ENCODE measurements at regions not wholly inside any gene's neighbourhood (a gene's known extent, or its start where the extent isn't known, plus 50 kb on each side); places are given as distances from the start of the nearest gene placed in this dataset.
"Not testable (repeated sequence)": the region's sequence is repeated elsewhere in the genome, so short reads cannot be mapped to it uniquely, and the experiment has no call there.

- H3K9ac ChIP-seq (ENCODE audit: low read depth, low read length); H3K4me1 ChIP-seq (ENCODE audit: control insufficient read depth, insufficient read depth, low read length); H3K9me3 ChIP-seq (ENCODE audit: control insufficient read depth, insufficient read depth, low read length); H3K4me3 ChIP-seq (ENCODE audit: low read depth, low read length); H3K27me3 ChIP-seq (ENCODE audit: control insufficient read depth, insufficient read depth, low read length); H3K36me3 ChIP-seq (ENCODE audit: control insufficient read depth, insufficient read depth, low read length): not testable (repeated sequence)
These were observed 95.3 kb upstream of the ZNF322 start for GRCh38 chr6:26754801-26755200.

GRCh38 chr6:26756067-26756805, 96.7 kb upstream of the ZNF322 start:
- not testable (repeated sequence) for H3K9me3 ChIP-seq (ENCODE audit: control insufficient read depth, insufficient read depth, low read length); H3K27me3 ChIP-seq (ENCODE audit: control insufficient read depth, insufficient read depth, low read length); H3K9ac ChIP-seq (ENCODE audit: low read depth, low read length); H3K4me3 ChIP-seq (ENCODE audit: low read depth, low read length); H3K36me3 ChIP-seq (ENCODE audit: control insufficient read depth, insufficient read depth, low read length); H3K4me1 ChIP-seq (ENCODE audit: control insufficient read depth, insufficient read depth, low read length)

- not testable (repeated sequence) for H3K4me1 ChIP-seq (ENCODE audit: control insufficient read depth, insufficient read depth, low read length)
These were observed 106.8 kb upstream of the ZNF322 start for GRCh38 chr6:26766203-26766902.

GRCh38 chr6:26770941-26771666, 111.6 kb upstream of the ZNF322 start:
- H3K36me3 ChIP-seq (ENCODE audit: control insufficient read depth, insufficient read depth, low read length); H3K9me3 ChIP-seq (ENCODE audit: control insufficient read depth, insufficient read depth, low read length); H3K27me3 ChIP-seq (ENCODE audit: control insufficient read depth, insufficient read depth, low read length); H3K4me1 ChIP-seq (ENCODE audit: control insufficient read depth, insufficient read depth, low read length); H3K4me3 ChIP-seq (ENCODE audit: low read depth, low read length); H3K9ac ChIP-seq (ENCODE audit: low read depth, low read length): not testable (repeated sequence)

More at GRCh38 chr6:26766203-26766902, 106.8 kb upstream of the ZNF322 start:
- not testable (repeated sequence) for H3K4me3 ChIP-seq (ENCODE audit: low read depth, low read length); H3K36me3 ChIP-seq (ENCODE audit: control insufficient read depth, insufficient read depth, low read length); H3K9me3 ChIP-seq (ENCODE audit: control insufficient read depth, insufficient read depth, low read length); H3K9ac ChIP-seq (ENCODE audit: low read depth, low read length); H3K27me3 ChIP-seq (ENCODE audit: control insufficient read depth, insufficient read depth, low read length)

GRCh38 chr6:26773414-26773813, 113.9 kb upstream of the ZNF322 start:
- H3K9ac ChIP-seq (ENCODE audit: low read depth, low read length); H3K9me3 ChIP-seq (ENCODE audit: control insufficient read depth, insufficient read depth, low read length); H3K27me3 ChIP-seq (ENCODE audit: control insufficient read depth, insufficient read depth, low read length); H3K36me3 ChIP-seq (ENCODE audit: control insufficient read depth, insufficient read depth, low read length); H3K4me1 ChIP-seq (ENCODE audit: control insufficient read depth, insufficient read depth, low read length); H3K4me3 ChIP-seq (ENCODE audit: low read depth, low read length): not testable (repeated sequence)

- not testable (repeated sequence) for H3K9ac ChIP-seq (ENCODE audit: low read depth, low read length); H3K4me3 ChIP-seq (ENCODE audit: low read depth, low read length); H3K9me3 ChIP-seq (ENCODE audit: control insufficient read depth, insufficient read depth, low read length); H3K27me3 ChIP-seq (ENCODE audit: control insufficient read depth, insufficient read depth, low read length); H3K4me1 ChIP-seq (ENCODE audit: control insufficient read depth, insufficient read depth, low read length); H3K36me3 ChIP-seq (ENCODE audit: control insufficient read depth, insufficient read depth, low read length)
These were observed 121.0 kb upstream of the ZNF322 start for GRCh38 chr6:26780563-26780962.

- H3K9me3 ChIP-seq (ENCODE audit: control insufficient read depth, insufficient read depth, low read length); H3K4me1 ChIP-seq (ENCODE audit: control insufficient read depth, insufficient read depth, low read length); H3K36me3 ChIP-seq (ENCODE audit: control insufficient read depth, insufficient read depth, low read length); H3K9ac ChIP-seq (ENCODE audit: low read depth, low read length); H3K27me3 ChIP-seq (ENCODE audit: control insufficient read depth, insufficient read depth, low read length); H3K4me3 ChIP-seq (ENCODE audit: low read depth, low read length): not testable (repeated sequence)
These were observed 136.1 kb upstream of the ZNF322 start for GRCh38 chr6:26795474-26796307.

GRCh38 chr6:26799903-26800633, 140.5 kb upstream of the ZNF322 start:
- not testable (repeated sequence) for H3K9ac ChIP-seq (ENCODE audit: low read depth, low read length); H3K4me3 ChIP-seq (ENCODE audit: low read depth, low read length); H3K36me3 ChIP-seq (ENCODE audit: control insufficient read depth, insufficient read depth, low read length); H3K27me3 ChIP-seq (ENCODE audit: control insufficient read depth, insufficient read depth, low read length); H3K4me1 ChIP-seq (ENCODE audit: control insufficient read depth, insufficient read depth, low read length); H3K9me3 ChIP-seq (ENCODE audit: control insufficient read depth, insufficient read depth, low read length)

GRCh38 chr6:26803762-26804161, 144.2 kb upstream of the ZNF322 start:
- not testable (repeated sequence) for H3K27me3 ChIP-seq (ENCODE audit: control insufficient read depth, insufficient read depth, low read length); H3K9me3 ChIP-seq (ENCODE audit: control insufficient read depth, insufficient read depth, low read length); H3K9ac ChIP-seq (ENCODE audit: low read depth, low read length); H3K4me1 ChIP-seq (ENCODE audit: control insufficient read depth, insufficient read depth, low read length); H3K4me3 ChIP-seq (ENCODE audit: low read depth, low read length); H3K36me3 ChIP-seq (ENCODE audit: control insufficient read depth, insufficient read depth, low read length)

- not testable (repeated sequence) for H3K36me3 ChIP-seq (ENCODE audit: control insufficient read depth, insufficient read depth, low read length); H3K9ac ChIP-seq (ENCODE audit: low read depth, low read length); H3K4me3 ChIP-seq (ENCODE audit: low read depth, low read length); H3K27me3 ChIP-seq (ENCODE audit: control insufficient read depth, insufficient read depth, low read length); H3K9me3 ChIP-seq (ENCODE audit: control insufficient read depth, insufficient read depth, low read length); H3K4me1 ChIP-seq (ENCODE audit: control insufficient read depth, insufficient read depth, low read length)
These were observed 152.1 kb upstream of the ZNF322 start for GRCh38 chr6:26811486-26812116.
